ENCODE measurements at regions not wholly inside any gene's neighbourhood (a gene's known extent, or its start where the extent isn't known, plus 50 kb on each side); places are given as distances from the start of the nearest gene placed in this dataset.

DNA sequence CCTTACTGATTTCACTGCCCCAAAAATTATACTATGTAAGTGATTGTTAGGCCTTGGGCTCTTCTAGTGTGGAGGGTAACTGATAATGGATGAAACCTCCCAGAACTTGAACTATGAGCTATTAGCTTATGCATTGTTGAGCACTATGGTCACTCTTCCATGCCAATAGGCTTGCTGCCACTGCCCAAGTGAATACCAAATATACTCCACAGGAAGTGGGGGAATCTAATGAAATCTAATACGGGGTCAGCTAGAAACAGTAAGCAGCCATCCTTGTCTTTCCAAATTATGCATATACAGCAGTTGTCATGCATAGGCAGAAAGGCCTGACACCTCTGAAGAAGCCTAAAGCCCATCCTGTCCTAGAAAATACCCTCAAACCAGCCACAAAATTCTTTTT, 198.7 kb upstream of the PTBP2 start:
- Histone ChIP-seq H3K79me2 (ENCODE audit: insufficient read depth, low read length) (no peaks in the 10 kb centered on the region), H3K27me3 (ENCODE audit: control insufficient read depth in 1 of 2, insufficient read depth in 2 of 2, low read length in 2 of 2) (no peaks in the 10 kb centered on the region), H3K36me3 (replicated peaks in 1 of 2; ENCODE audit: control insufficient read depth in 1 of 2, insufficient read depth in 2 of 2, low read length in 2 of 2) (no peaks in the 10 kb centered on the region), H3K4me2 (ENCODE audit: low read depth, low read length) (no peak overlapping the region), H2AFZ (ENCODE audit: low read length) (no peak overlapping the region), H3K27ac (ENCODE audit: extremely low read length, insufficient read depth, low read length) (no peak overlapping the region), H3K9me3 (ENCODE audit: low read length) (peaks cover under 1% of the 10 kb centered on the region; the same call in 1 of the 2 replicates), H4K20me1 (ENCODE audit: insufficient read depth, low read length) (no peaks in the 10 kb centered on the region), H3K4me3 (replicated peaks in 1 of 3; ENCODE audit: insufficient read depth in 1 of 3, low read depth in 2 of 3, low read length in 3 of 3) (no peak overlapping the region), H3K4me1 (ENCODE audit: insufficient read depth, low read length) (no peaks in the 10 kb centered on the region), H3K9ac (ENCODE audit: insufficient read depth, low read depth, low read length) (no peak overlapping the region)
- ChIA-PET CTCF (ENCODE audit: low intra/inter-chr PET ratio, low total read pairs) (no interaction called here), POLR2A (no interaction called here)
- in situ Hi-C loops (cut with HindIII; ENCODE audit: extremely low pct_ligation_motif_present, low pct_unique_long_range_greater_than_20kb) (no loop called here), intact Hi-C loops (cut with micrococcal nuclease; ENCODE audit: unreplicated experiment) (no loop called here)
- no peak for ATAC-seq
- FAIRE-seq: no peak
- TF ChIP-seq, protein P1, sequence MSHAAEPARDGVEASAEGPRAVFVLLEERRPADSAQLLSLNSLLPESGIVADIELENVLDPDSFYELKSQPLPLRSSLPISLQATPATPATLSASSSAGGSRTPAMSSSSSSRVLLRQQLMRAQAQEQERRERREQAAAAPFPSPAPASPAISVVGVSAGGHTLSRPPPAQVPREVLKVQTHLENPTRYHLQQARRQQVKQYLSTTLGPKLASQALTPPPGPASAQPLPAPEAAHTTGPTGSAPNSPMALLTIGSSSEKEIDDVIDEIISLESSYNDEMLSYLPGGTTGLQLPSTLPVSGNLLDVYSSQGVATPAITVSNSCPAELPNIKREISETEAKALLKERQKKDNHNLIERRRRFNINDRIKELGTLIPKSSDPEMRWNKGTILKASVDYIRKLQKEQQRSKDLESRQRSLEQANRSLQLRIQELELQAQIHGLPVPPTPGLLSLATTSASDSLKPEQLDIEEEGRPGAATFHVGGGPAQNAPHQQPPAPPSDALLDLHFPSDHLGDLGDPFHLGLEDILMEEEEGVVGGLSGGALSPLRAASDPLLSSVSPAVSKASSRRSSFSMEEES (CRISPR knock-in tag; IDR thresholded peaks at IDR 0.05): no peak
- TF ChIP-seq KDM2A (CRISPR knock-in tag; IDR thresholded peaks at IDR 0.05; ENCODE audit: borderline replicate concordance, low read depth) (no peak), CCAR2 (optimal IDR thresholded peaks at IDR 0.05; ENCODE audit: low read depth, low read length) (no peak), ELF4 (CRISPR knock-in tag; IDR thresholded peaks at IDR 0.05; ENCODE audit: borderline replicate concordance) (no peak), JUN (CRISPR knock-in tag; IDR thresholded peaks at IDR 0.05) (no peak)
- TF ChIP-seq, protein P2, sequence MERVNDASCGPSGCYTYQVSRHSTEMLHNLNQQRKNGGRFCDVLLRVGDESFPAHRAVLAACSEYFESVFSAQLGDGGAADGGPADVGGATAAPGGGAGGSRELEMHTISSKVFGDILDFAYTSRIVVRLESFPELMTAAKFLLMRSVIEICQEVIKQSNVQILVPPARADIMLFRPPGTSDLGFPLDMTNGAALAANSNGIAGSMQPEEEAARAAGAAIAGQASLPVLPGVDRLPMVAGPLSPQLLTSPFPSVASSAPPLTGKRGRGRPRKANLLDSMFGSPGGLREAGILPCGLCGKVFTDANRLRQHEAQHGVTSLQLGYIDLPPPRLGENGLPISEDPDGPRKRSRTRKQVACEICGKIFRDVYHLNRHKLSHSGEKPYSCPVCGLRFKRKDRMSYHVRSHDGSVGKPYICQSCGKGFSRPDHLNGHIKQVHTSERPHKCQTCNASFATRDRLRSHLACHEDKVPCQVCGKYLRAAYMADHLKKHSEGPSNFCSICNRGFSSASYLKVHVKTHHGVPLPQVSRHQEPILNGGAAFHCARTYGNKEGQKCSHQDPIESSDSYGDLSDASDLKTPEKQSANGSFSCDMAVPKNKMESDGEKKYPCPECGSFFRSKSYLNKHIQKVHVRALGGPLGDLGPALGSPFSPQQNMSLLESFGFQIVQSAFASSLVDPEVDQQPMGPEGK (CRISPR knock-in tag; IDR thresholded peaks at IDR 0.05): no peak
- WGBS (ENCODE audit: low lambda C conversion rate): 0% methylated on average over 1 of the region's 1 CpG
- no TSS peak for BruUV-seq (replicated peaks)
- no peak for DNase-seq (ENCODE audit: low spot score)
